DMS53 (cell line): ENCODE measurements at regions not wholly inside any gene's neighbourhood (a gene's known extent, or its start where the extent isn't known, plus 50 kb on each side); places are given as distances from the start of the nearest gene placed in this dataset.

Experiments
- DNase-seq: peaks from one replicate; lab custom pipeline; 2025; lab: John Stamatoyannopoulos, UW

DNA sequence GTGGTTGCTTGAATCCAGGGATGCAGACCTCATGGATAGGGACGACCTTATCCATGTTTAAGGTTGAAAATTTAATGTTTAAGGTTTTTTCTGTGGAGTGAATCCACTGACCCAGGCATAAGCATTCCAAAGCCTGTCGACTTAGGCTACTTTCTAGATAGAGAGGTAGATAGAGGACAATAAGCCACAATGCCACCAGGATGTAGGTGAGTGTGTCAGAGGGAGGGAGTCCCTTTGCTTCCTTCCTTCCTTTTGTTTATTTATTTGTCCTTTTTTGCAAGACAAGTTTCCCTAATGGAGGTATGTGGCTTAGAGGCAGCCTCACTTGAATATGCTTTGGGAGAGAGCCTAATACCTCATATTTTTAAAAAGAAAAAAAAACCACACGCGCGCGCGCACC, 834.2 kb upstream of the SOX9 start:
- DNase-seq, result no peak

DNA sequence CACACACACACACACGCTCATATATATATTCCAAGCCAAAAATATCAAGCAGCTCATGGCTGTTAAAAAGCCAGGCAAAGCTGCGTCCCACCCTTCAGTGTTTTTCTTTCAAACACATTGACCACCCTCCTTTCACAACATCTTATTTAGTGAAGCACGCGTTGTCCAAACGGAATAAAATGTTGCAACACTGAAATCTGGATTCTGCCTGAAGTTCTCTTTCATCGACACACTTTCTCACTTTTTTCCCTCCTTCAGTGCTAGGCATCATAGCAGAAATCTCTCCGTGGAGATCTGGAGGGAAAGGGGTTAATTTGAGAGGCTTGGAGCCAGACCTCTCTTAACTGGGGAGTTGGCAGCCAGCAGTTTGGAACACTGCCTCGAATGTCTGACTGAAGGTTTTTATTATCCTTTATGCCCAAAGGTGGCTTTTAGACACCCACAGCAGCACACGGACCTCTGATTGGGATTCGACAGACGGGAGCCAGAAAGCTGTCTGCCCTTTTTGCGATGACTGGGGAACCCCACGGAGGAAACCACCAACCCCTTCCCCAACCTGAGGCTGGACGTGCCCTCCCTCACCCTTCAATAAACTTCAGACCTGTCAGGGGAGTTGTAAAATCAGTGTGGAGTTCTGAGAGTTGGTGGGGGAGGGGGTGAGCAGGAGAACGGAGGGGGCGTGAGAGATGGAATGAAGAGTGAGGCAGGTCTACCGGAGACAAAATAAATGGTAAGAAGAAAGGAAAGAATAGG, 833.6 kb upstream of the SOX9 start:
- DNase-seq, result no peak

DNA sequence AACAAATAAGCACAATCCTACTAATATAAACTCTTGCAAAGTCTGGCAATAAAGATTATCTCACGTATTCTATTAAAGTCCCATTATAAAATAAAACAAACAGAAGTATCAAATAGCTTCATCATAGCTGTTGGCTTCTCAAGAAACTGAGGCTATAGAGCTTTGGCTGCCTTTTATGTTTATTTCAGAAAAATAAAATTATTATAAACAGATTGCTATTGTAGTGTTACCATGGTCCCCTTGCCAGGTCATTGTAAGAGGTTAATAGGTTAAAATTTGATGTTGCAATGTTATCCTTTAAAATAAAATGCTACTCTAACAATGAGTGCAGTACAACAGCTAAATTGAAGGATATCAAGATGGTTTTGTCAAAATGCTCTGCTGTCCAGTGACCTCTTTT, 828.8 kb upstream of the SOX9 start:
- no peak for DNase-seq

DNA sequence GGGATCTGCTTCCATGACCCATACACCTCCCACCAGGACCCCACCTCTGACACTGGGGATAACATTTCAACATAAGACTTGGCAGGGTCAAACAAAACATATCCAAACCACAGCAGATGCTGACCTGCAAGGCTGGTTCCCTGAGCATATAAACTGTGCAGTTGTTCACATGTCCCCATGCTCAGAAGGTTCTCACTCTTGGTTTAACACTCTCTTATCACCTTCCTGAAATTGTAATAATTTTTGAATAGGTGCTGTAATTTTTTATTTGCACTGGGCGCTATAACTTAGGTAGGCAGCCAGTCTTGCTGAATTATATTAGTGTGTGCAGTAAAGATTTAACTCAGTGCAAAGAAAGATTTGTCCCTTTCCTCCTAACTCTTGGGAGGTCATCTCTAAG, 824.8 kb upstream of the SOX9 start:
- no peak for DNase-seq

DNA sequence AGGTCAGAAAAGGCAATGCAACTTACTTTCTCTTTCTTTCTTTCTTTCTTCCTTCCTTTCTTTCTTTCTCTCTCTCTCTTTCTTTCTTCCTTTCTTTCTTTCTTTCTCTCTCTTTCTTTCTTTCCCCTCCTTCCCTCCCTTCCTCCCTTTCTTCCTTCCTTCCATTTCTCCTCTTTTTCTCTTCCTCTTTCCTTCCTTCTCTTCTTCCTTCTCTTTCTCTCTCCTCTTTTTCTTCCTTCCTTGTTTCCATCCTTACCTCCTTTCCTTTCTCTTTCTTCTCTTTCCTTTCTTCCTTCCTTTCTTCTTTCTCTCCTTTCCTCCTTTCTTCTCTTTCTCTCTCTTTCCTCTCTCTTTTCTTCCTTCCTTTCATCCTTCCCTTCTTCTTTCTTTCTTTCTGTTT, 819.8 kb upstream of the SOX9 start:
- DNase-seq, result no peak

DNA sequence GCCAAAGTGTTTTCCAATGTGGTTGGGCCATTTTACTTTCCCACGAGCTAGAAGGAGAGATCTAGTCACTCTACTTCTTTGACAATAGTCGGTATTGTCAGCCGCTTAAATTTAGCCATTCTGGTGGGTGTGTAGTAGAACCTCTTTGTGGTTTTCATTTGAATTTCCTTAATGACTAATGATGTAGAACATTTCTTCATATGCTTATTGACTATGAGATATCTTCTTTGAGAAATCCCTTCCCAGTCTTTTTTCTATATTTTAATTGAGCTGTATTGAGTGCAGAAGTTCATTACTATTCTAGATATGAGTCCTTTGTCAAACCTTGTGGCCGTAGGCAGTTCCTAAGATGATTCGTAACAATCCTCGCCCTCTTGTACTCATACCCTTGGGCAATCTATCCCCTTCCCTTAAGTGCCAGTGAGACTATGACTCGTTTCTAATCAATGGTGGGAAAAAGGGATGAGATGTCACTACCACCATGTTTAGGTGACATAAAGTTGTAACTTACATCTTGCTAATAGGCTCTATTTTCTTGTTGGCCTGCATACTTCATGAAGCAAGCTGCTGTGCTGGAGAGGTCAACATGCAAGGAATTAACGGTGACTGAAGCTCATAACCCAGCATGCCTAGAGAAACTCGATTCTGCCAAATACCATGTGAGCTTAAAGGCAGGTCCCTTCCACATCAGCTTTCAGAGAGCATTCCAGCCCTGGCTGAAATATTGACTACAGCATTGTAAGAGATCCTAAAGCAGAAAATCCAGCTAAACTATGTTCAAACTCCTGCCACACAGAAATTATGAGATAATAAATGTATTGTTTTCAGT, 817.9 kb upstream of the SOX9 start:
- no peak for DNase-seq

DNA sequence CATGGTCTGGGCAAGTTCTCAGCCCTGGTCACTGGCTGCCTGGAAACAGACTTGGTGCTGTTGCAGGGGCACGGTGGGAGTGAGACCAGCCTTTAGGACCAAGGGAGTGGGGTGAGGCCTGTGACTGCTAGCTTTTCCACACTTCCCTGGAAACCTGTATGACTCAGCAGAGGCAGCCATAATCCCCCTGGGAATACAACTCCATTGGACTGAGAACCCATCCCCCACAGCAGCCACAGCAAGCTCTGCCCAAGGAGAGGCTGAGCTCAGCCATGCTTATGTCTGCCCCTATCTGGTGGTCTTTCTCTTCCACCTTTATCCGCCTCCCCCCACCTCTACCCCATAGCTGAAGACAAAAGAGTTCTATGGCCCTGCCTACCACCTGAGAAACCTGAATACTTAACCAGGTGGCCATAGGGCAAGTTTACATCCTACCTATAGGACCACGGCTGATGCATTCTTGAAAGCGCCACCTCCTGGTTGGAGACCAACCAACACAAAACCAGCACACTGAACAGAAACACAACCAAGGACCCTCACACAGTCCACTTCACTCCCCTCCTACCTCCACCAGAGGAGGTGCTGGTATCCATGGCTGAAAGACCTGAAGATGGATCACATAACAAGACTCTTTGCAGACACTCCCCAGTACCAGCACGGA, 816.2 kb upstream of the SOX9 start:
- DNase-seq, result peak; percentile 29

DNA sequence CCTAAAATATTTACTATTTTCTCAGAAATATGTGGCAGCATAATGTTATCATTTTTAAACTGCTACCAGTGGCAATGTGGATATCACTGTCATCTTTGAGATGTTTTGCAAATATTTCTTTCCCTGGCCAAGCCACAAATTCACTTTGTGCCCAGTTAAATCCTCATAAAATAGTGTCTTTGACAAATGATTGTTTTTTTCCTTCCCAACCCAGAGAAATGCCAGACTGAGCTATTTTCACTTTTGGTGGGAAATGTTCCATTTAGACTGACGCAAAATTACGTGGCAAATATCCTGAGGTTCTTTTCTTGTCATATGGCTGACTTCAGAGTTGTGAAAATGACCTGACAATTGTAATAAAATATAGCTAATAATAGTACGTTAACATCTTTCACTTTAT, 807.0 kb upstream of the SOX9 start:
- DNase-seq, result no peak

DNA sequence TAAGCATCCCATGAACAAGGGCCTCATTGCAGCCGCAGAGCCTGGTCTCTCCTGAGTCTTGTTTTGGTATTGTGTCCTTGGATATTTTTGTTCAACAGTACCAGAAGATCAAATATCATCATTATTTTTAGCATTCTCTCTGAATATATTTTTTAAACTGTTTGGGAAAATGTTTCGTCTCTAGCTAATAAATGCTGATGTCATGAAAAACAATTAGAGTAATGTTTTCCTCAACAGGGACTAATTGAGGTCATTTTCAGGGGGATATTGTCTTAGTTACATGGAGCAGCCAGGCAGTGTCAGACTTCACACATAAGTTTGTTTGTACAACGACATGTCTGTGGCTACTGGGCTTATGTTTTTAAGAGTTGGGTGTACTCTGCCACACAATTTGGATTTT, 805.3 kb upstream of the SOX9 start:
- no peak for DNase-seq

DNA sequence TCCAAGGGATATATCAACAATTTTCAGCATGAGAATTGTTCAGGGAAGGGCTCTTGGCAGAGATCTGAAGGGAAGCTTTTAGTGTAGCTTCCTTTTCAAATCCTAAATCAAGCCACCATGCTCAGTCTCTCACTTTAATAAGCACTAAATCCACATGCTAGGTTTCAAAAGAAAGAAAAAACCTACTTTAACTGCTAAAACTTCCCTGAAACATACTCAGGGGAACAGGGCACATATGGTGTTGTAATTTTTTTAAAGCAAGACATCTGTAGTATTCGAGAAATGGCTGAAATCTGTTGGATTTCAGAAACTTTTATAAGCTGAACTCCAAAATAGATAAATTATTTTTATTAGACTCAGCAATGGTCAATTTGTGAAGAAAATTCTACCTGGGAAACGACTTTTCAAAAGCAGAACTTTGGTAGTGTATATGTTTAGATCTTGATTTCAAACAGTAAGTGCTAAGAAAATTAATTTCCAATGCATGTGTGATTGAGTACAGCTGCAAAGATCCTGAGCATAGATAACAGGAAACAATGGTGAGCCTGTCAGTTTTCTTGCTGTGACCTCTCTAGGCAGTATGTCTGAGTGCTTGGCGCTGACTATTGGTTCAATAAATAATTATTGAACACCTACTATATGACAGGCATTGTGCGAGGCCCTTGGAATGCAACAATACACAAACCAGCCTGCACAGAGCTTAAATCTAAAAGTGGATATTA, 804.5 kb upstream of the SOX9 start:
- no peak for DNase-seq

DNA sequence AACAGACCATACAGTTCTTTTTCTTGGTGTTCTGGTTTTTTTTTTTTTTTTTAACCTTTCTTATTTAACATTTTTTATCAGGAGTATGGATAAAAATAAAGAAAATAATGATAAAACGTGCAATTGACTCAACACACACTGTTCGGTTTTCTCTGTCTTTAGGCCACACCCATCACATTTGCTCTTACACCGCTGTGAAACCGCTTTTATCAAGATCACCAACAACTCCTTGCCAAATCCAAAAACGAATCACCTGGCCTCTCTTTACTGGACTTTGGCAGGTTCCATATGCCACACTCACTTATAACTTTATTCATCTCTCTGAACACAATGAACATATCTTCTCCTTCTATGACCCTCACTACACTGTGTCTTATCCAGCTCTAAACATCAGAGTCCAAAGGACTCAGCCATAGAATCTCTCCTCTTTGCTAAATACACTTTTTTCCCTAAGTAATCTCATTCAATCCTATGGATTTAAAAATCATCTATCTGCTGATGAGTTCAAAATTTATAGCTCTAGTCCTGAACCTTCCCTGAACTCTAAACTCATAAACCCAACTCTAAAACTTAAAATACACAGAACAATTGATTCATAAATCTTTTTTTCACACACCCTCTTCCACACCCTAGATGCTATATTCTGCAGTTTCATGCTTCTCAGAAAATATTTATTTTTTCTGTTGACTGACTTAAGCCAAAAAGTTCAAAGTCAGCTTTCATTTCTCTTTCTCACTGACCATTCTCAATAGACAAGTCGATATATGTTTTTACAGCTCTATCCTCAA, 800.6 kb upstream of the SOX9 start:
- no peak for DNase-seq

DNA sequence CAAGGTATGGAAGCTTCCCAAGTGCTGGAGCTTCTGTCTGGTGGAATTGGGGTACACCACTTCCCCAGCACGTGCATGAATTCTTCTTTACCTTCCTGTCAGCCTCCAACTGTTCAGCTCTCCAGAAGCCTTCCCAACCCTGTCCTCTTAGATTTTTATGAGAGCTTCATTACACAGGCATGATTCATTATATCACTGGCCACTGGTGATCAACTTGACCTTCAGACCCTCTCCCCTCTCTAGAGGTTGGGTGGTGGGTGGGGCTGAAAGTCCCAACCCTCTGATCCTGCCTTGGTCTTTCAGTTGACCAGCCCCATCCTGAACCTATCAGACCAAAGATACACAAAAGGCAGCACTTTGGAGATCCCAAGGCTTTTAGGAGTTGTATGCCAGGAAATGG, 795.7 kb upstream of the SOX9 start:
- DNase-seq, result no peak

DNA sequence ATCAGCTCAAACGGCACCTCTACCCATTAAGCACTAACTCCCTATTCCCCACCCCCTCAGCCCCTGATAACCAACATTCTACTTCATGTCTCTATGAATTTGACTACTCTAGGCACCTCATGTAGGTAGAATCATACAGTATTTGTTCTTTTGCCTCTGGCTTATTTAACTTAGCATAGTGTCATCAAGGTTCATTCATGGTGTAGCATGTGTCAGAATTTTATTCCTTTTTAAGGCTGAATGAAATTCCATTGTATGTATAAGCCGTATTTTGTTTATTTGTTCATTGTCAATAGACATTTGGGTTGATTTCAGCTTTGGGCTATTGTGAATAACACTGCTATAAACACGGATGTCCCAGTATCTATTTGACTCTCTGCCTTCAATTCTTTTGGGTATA, 794.9 kb upstream of the SOX9 start:
- no peak for DNase-seq

DNA sequence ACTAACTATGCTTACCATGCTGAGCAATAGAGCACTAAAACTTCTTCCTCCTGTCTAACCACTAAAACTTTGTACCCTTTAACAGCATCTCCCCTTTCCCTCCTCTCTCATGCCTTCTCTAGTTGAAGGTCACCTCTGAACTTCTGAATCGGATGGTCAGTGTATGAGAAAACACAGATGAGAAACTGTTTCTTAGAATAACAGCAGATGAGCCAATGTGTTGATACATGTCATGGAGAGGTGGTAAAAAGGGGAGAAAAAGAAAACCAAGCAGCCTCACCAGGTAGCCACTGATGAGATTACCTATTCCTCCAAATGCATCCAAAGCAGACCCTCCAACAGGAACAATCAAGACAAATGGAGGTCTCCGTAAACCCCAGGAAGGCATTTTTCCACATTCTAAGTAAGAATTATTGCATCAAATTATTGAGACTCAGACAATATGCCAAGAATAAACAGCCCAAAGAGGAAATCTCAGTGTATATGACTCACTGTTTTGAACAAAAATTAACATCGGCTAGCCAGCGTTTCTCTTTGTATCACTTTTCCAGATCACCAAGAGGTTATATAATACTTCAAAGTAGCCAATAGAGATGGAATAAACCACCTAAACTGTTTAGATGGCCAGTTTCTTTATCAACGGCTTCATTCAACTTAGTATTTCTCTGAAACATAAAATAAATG, 793.3 kb upstream of the SOX9 start:
- DNase-seq, result no peak

DNA sequence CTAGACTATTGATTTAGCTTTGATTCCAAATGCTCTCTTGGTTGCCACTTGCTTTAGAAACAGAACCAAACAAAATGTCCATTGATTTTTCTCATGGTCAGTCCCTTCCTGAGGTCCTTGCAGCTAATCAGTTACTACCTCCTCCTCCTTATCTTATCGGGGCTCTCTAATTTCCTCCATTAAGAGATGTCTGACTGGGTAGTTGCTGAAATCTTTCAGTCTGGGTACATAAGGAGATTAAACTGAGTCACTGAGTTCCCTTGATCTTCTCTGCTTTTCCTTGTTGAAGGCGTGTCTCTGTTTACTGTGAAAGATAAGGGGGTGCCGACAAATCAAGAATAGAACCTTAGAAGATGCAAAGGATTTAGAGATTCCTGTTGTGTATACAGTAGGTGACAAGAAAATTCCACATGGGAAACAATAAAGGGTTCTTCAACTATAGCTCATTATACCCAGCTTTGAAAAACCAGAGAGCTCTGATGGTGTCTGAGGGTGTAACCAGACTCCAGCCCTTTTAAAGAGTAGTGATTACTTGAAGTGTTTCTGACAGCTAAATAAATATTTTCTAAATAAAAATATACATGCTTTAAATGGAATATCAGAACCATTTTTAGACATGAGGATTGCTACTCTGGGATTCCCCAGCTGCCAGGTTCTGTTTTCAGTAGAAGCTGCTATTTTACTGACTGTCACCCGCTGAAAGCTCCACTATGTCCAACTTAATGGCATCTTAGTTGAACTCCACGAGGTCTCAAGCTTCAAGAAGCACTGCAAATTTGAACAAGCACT, 791.3 kb upstream of the SOX9 start:
- DNase-seq, result peak; percentile 18

DNA sequence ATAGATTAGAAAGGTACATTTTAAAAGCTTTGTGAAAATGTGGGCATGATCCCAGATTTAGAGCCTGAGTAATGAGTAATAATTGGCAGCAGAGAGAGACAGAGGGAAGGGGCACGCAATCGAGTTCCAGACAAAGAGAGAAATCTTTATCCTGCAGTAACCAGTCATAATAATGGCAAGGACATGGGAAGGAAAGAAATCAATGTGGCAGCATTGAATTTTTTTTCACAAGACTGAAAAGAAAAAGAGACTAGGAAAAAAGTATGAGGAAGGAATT, 790.8 kb upstream of the SOX9 start:
- no peak for DNase-seq

DNA sequence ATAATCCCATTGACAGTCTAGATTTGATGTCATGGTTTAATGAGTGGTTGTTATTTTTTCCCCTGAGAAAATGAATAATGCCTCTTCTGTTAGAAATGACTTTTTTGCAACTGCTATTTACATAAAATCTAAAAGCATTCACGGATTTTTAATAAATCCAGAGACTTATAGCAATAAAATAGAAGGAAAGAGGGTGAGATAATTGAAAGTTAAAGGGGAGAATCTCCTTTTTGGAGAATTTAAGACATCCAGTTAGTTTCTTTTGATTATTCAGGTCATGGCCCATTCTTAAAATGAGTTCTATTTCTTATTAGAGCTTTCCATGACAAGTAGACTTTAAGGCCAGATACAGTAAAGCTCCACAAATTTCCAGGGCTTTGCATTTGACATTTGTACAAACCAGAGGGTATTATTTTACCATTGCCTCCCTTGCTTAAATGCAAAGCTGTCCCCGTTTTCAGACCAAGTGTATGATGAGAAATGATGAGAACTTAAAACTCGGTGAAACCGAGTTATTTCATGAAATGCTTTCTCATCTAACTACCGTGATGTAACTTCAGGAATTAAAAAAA, 789.0 kb upstream of the SOX9 start:
- DNase-seq, result no peak

DNA sequence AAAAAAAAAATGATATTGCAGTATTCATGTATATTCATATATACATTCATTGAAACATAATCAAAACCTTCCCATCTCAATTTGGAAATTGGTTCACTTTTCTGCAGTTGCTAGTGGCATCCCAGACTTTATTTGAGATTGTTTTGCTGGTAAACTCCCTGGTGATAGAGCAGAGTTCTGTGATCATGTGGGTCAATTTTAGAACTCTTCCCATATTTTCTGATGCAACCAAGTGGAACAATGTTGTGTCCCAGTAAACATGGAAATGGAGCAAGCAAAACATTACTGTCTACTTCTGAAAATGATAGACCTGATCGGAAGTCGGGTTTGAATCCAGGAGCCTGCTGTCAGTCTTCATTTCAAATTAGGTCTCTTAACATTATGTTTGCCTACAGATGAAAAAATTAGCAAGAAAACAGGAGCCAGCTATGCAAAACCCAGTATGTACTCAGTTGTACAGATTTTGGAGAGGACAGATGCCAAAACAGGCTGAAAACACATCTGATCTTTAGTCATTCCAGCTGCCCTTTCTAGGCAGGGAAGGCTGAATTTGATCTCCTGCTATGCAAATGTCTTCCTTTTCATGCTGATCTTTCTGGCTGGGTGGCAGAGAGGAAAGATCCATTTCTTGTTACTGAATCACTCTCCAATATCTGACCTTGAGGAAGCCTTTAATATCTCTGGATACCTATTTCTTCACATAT, 786.6 kb upstream of the SOX9 start:
- no peak for DNase-seq

DNA sequence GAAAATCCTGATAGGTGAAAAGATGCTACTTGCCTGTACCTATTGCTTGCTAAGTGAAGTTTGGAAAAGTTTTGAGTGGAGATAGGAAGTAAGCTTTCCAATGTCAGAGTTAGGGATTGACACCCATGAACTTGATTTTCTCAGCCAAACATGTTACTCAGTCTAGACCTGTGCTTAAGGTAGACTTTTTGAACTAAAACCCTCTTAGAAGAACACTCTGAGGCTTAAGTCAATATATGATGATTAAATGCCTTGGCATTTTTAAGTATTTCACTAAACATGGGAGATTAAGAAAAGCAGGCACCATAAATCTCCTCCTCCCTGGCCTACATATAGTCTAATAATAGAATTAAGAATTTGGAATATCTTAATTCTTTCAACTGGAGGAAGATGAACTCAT, 785.6 kb upstream of the SOX9 start:
- no peak for DNase-seq

DNA sequence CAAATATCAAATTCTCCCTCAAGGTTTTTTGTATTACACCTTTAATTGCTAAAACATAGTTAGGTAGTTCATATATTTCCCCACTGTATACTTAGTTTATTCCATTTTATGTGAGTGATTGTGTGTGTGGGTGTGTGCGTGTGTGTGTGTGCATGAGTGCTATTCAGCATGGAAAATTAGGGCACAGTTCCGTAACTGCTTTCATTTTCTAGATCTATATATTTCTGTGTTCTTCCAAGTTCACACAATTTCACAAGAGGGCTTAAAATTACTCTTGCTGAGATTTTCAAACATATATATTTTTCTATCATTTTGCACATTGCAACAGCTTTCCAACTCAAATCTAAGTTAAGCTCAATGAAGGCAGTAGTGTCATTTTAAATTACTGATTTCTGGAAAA, 782.9 kb upstream of the SOX9 start:
- DNase-seq, result no peak
